ENCODE measurements at regions not wholly inside any gene's neighbourhood (a gene's known extent, or its start where the extent isn't known, plus 50 kb on each side); places are given as distances from the start of the nearest gene placed in this dataset.

DNA sequence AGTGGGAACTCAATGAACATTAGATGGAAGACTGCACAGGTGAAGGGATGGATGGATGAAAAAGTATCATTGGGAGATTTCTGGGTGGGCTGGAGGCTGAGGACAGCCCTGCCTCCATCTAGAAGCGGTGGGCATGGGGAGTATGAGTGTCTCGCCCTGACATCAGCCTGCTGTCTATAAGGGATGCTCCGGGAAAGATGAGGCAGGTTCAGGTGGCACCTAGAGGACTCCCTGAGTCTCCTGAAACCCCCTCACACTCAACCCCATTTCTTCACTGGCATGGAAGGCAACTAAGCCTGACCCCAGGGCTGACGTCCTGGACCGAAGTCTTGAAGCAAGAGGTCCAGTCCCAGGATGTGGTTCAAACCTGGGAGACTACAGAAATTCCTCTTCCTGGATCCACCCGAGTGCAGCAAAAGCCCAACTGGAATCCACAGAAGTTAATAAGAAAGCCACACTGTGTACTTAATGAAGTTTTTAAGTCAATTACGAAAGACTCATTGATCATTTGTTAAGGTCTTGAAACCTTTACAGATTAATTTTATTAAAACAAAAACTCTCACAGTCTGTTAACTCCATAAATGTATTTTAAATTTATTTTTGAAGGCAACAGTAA, 238.8 kb downstream of the EMX2 start:
- no peak for DNase-seq
- ATAC-seq = no peak

GRCh38 chr10:117782276-117782675, 239.7 kb downstream of the EMX2 start:
- intact Hi-C loops (cut with DNase I) = no loop called here
- 17 to 24% methylated on average over 5 of the region's 5 CpGs for WGBS, 2 donors
- no peaks in the 10 kb centered on the region for H3K36me3 ChIP-seq (replicated peaks in 1 of 2; ENCODE audit: insufficient read depth in 1 of 2, low read depth in 2 of 2)
- no peaks in the 10 kb centered on the region for H3K9me3 ChIP-seq
- TF ChIP-seq POLR2A (IDR thresholded peaks at IDR 0.05) (no peak), CTCF (IDR thresholded peaks at IDR 0.05) (no peak)
- H3K27me3 ChIP-seq = no peaks in the 10 kb centered on the region
- H3K4me3 ChIP-seq = no peak overlapping the region
- no peak for ATAC-seq
- no peak overlapping the region for H3K27ac ChIP-seq
- no peaks in the 10 kb centered on the region for H3K4me1 ChIP-seq
- no peak for DNase-seq

More for the DNA sequence above, 238.8 kb downstream of the EMX2 start:
- TF ChIP-seq CTCF (IDR thresholded peaks at IDR 0.05) = no peak
- TF ChIP-seq POLR2A (IDR thresholded peaks at IDR 0.05) = no peak
- no peak overlapping the region for H3K27ac ChIP-seq
- no peaks in the 10 kb centered on the region for H3K4me1 ChIP-seq
- WGBS, 2 donors = 58% methylated on average over 7 of the region's 7 CpGs
- no peaks in the 10 kb centered on the region for H3K27me3 ChIP-seq
- H3K36me3 ChIP-seq (replicated peaks in 1 of 2; ENCODE audit: insufficient read depth in 1 of 2, low read depth in 2 of 2) = no peaks in the 10 kb centered on the region
- H3K4me3 ChIP-seq = no peak overlapping the region
- intact Hi-C loops (cut with DNase I) = no loop called here
- no peaks in the 10 kb centered on the region for H3K9me3 ChIP-seq

DNA sequence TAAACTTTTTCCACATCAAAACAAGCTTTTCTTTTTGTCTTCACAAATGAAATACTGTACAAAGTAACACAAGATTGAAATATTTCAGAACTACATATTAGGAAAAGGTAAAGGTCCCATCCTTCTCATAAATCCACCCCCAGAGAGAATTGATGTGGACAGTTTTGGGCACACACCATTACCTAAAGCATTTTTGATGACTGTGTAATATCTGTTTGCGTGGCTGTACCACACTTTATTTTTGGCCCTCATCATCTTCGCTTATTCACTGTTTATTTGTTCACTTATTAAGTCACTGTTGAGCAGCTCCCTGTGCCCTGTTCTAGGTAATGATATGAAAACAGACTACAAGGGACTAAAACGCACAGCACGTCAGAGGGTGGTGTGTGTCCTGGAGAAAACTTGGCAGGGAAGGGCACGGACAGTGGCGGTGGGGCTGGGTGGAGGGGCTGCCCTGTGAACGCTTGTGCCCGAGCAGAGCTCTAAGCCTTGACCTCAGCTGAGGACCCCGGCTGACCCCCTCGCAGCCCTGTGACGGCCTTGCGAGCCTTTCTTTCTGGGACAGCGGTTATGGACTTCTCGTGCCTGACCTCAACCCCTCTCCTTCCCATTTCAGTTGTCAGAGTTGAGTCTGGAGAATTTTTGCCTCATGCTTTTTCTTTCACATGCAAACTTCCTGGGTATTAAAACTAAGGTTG, 241.3 kb downstream of the EMX2 start:
- TF ChIP-seq CTCF (IDR thresholded peaks at IDR 0.05) (no peak), POLR2A (IDR thresholded peaks at IDR 0.05) (no peak)
- ATAC-seq = no peak
- H3K36me3 ChIP-seq (replicated peaks in 1 of 2; ENCODE audit: insufficient read depth in 1 of 2, low read depth in 2 of 2) = no peaks in the 10 kb centered on the region
- no peak overlapping the region for H3K27ac ChIP-seq
- no peak overlapping the region for H3K4me3 ChIP-seq
- H3K27me3 ChIP-seq = no peaks in the 10 kb centered on the region
- H3K9me3 ChIP-seq = no peaks in the 10 kb centered on the region
- no peak for DNase-seq
- 82 to 89% methylated on average over 14 of the region's 14 CpGs for WGBS, 2 donors
- H3K4me1 ChIP-seq = no peaks in the 10 kb centered on the region
- intact Hi-C loops (cut with DNase I) = no loop called here

DNA sequence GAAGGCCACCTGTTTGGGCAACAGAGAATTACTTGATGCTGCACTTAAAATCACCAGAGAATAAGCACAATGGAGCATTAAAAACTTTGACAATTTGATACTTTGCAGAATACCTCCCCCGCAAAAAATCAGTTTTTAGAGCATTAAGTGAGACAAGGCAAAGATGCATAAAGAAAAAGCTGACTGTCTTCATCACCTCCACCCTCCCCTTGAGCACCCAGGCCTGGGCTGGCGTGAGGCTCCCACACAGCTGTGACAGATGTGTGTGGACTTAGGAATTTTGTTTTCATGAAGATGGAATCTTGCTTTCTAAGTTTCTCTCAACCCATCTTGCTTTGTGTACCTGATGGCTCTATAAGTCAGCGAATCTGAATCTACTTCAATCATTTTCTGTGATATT, 242.2 kb downstream of the EMX2 start:
- H3K27ac ChIP-seq = no peak overlapping the region
- H3K9me3 ChIP-seq = no peaks in the 10 kb centered on the region
- DNase-seq = no peak
- H3K4me1 ChIP-seq = no peaks in the 10 kb centered on the region
- H3K27me3 ChIP-seq = no peaks in the 10 kb centered on the region
- H3K36me3 ChIP-seq (replicated peaks in 1 of 2; ENCODE audit: insufficient read depth in 1 of 2, low read depth in 2 of 2) = no peaks in the 10 kb centered on the region
- no peak overlapping the region for H3K4me3 ChIP-seq
- ATAC-seq = no peak
- 91 to 93% methylated on average over 3 of the region's 3 CpGs for WGBS, 2 donors
- TF ChIP-seq POLR2A (IDR thresholded peaks at IDR 0.05) (no peak), CTCF (IDR thresholded peaks at IDR 0.05) (no peak)
- intact Hi-C loops (cut with DNase I) = no loop called here

- 84 to 85% methylated on average over 3 of the region's 3 CpGs for WGBS, 2 donors
- no peak overlapping the region for H3K4me3 ChIP-seq
- intact Hi-C loops (cut with DNase I) = no loop called here
- ATAC-seq = no peak
- DNase-seq = no peak
- TF ChIP-seq CTCF (IDR thresholded peaks at IDR 0.05) (no peak), POLR2A (IDR thresholded peaks at IDR 0.05) (no peak)
- no peaks in the 10 kb centered on the region for H3K27me3 ChIP-seq
- no peaks in the 10 kb centered on the region for H3K9me3 ChIP-seq
- no peaks in the 10 kb centered on the region for H3K4me1 ChIP-seq
- H3K27ac ChIP-seq = no peak overlapping the region
- H3K36me3 ChIP-seq (replicated peaks in 1 of 2; ENCODE audit: insufficient read depth in 1 of 2, low read depth in 2 of 2) = no peaks in the 10 kb centered on the region
Observed at GRCh38 chr10:117788911-117789310, 246.4 kb downstream of the EMX2 start.
